HL-60/S4 (cell line): ENCODE measurements at regions not wholly inside any gene's neighbourhood (a gene's known extent, or its start where the extent isn't known, plus 50 kb on each side); places are given as distances from the start of the nearest gene placed in this dataset.

Source experiments
- in situ Hi-C: fragments of 300-500 bp; cut with MboI; formaldehyde crosslinking; loops from 2 replicates; pipeline ENCODE4 v1.14.3; 2022; ENCODE audit warnings: low sequenced_read_pairs

- in situ Hi-C loops, result loop anchor here (25.0 kb wide), 1 partner anchor 241 kb away; no protein-coding TSS in a partner anchor
These were observed 56.1 kb upstream of the SLC35G4 start for GRCh38 chr18:11553098-11553940.

DNA sequence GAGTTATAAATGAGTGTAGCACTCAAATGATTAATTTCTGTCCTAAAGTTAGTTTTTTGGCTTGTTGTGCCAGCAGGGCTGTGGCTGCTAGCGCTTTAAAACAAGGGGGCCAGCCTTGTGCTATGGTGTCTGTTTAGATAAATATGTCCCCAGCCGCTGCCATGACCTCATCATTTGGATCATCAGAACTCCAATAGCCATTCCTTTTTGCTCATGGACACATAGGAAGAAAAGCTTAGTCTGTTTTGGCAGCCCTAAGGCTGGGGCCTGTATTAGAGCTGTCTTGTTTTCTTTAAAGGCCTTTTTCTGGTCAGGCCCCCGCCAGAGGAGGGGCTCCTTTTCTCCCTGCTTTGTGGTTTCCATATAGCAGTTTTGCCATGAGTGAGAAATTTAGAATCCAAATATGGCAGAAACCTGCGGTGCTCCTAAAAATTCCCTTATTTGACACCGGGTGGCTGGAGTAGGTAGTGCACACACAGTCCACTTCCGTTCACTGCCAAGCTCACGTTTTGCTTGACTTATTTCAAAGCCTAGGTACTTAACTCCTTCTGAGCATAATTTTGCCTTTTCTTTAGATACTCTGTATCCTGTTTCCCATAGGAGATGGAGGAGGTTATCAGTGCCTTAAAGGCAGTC lies 60.4 kb upstream of the SLC35G4 start:
- in situ Hi-C loops, result loop anchor here (25.0 kb wide), 1 partner anchor 687 kb away; no protein-coding TSS in a partner anchor

- in situ Hi-C loops, result loop anchor here (25.0 kb wide), 1 partner anchor 686 kb away; no protein-coding TSS in a partner anchor
These were observed 61.0 kb upstream of the SLC35G4 start for GRCh38 chr18:11548396-11548795.

GRCh38 chr18:11544060-11544633 lies 65.2 kb upstream of the SLC35G4 start:
- in situ Hi-C loops, result loop anchor here (25.0 kb wide), 1 partner anchor 682 kb away; no protein-coding TSS in a partner anchor

DNA sequence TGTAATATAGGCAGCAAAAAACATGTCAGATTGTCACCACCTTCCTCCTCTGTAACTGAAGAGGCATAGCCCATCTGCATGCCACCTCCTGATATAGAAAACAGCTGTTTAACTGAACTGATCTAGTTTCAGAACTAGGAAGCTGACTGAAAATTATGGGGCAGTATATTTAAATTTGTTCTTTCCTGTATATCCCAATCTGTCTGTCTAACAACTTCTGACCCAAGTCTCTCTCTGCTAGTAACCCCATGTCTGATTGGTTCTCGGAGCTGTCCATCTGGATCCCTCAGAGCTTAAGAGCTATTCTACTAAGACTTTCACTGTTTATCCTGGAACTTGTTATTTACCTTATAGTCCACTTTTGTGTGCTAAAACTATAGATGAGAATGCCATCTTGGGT lies 68.2 kb upstream of the SLC35G4 start:
- in situ Hi-C loops, result loop anchor here (25.0 kb wide), 1 partner anchor 679 kb away; no protein-coding TSS in a partner anchor

GRCh38 chr18:11533942-11534496 lies 75.4 kb upstream of the SLC35G4 start:
- in situ Hi-C loops, result loop anchor here (25.0 kb wide), 1 partner anchor 672 kb away; no protein-coding TSS in a partner anchor

GRCh38 chr18:11533513-11533890 lies 75.9 kb upstream of the SLC35G4 start:
- in situ Hi-C loops, result loop anchor here (25.0 kb wide), 1 partner anchor 671 kb away; no protein-coding TSS in a partner anchor

DNA sequence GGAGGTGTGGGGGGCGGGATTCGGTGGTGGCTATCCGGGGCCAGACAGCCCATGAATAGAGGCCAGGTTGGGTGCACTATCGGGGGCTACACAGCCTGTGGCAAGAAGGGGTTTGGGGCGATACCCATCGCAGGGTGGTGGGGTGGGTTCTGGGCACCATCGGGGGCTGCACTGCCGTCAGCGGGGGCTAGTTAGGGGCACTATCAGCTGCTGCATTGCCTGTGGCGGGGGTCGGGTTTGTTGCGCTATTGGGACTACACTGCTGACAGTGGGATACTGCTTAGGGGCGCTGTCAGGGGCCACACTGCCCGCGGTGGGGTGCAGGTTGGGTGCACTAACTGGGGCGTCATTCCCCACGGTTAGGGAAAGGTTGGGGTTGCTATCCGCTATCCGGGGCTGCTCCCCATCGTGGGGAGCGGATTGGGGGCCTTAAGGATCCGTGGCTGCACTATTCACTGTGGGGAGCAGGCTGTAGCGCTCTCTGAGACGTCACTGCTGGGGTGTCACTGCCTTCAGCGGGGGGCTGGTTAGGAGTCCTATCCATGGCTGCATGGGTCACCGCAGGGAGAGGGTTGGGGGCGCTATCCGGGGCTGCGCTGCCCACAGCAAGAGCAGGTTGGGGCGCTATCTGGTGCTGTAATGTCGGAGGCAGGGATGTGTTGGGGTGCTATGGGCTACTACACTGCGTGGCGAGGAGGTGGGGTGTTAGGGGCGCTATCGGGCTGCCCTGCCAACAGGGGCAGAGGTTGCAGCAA lies 76.5 kb upstream of the SLC35G4 start:
- in situ Hi-C loops, result loop anchor here (25.0 kb wide), 1 partner anchor 671 kb away; no protein-coding TSS in a partner anchor

GRCh38 chr18:11529081-11529480 lies 80.3 kb upstream of the SLC35G4 start:
- in situ Hi-C loops, result loop anchor here (25.0 kb wide), 1 partner anchor 667 kb away; no protein-coding TSS in a partner anchor

- in situ Hi-C loops, result loop anchor here (25.0 kb wide), 1 partner anchor 664 kb away; no protein-coding TSS in a partner anchor
These were observed 82.7 kb upstream of the SLC35G4 start for GRCh38 chr18:11526675-11527074.

- in situ Hi-C loops, result no loop called here
These were observed 85.6 kb upstream of the SLC35G4 start for GRCh38 chr18:11523804-11524203.

DNA sequence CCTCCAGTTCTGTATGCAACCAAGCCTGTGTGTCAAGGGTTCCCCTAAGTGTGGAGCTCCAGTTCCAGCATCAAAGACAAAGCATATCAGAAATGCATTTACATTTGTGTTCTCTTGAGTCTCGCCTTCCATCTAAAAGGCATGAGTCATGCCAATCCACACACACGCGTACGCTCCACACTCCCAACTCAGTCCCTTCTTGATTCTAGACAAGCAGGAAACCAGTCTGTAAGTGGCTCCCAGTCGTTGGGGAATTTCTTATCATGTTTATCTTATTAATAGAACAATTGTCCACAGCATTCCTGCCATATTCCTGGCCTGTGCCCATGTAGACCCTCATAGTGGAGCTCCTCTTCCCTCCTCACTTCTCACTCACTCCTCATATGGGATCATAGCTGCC lies 86.4 kb upstream of the SLC35G4 start:
- in situ Hi-C loops, result no loop called here

- in situ Hi-C loops, result no loop called here
These were observed 87.5 kb upstream of the SLC35G4 start for GRCh38 chr18:11521853-11522252.

GRCh38 chr18:11520536-11520935 lies 88.9 kb upstream of the SLC35G4 start:
- in situ Hi-C loops, result no loop called here

DNA sequence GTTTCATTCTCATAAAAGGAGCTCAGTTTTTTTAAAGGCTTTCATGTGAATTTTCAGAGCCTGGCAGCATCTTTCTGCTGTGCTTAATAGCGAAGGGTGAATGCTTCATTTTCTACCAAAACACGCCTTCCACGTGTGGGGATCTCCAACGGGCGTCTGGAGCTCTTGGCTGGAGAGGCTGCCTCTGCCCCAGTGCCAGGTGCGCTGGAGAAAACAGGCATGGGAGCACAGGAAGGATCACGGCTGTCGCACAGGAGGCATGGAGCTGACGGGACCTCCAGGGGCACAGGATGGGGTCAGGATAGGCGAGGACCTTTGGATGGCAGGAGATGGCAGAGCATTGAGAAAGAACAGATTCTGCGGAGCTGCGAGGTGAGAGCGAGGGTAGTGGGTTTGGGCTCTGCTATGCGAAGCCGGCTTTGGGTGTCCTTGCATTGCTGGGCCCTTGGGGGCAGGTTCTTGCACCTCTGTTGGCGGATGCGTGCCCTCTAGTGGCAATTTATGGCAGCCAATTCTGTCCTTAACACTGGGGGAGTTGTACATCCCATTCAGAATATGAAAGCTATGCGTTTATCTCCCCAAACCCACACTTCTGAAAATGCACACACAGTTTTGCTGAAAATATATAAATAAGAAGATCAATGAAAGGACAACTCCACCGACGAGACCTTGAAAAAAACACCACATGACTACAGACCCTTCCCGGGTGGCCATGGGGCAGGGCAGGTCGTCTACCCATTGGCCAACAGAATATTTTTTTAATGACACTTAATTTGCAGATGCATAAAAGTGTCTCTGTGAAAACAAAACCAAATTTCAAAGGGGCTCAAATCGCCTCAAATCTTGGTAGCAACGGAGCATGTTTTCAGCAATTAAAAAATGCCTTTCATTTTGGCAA lies 90.4 kb upstream of the SLC35G4 start:
- in situ Hi-C loops, result no loop called here

- in situ Hi-C loops, result no loop called here
These were observed 91.7 kb upstream of the SLC35G4 start for GRCh38 chr18:11517704-11518103.

- in situ Hi-C loops, result no loop called here
These were observed 92.5 kb upstream of the SLC35G4 start for GRCh38 chr18:11516751-11517503.

DNA sequence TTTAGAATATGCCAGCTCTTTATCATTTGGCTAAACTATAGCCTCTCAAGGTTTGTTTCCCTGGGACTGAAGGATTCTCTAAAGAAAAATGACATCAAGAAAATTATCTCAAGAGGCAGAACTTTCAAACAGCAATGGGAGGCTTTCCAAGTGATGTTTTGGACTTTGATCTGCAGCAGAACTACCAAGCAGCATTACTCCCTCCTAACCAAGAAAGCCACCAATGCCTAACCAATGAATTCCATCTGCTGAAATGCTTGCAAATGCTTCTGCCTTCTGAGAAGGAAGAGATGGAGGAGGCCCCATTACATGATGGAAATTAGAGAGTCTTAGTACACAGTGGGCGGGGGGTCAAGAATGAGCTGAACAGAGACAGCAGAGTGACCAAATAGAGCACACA lies 95.1 kb upstream of the SLC35G4 start:
- in situ Hi-C loops, result no loop called here
